Neutrophil (primary cell): ENCODE measurements at regions not wholly inside any gene's neighbourhood (a gene's known extent, or its start where the extent isn't known, plus 50 kb on each side); places are given as distances from the start of the nearest gene placed in this dataset.
"Not testable (repeated sequence)": the region's sequence is repeated elsewhere in the genome, so short reads cannot be mapped to it uniquely, and the experiment has no call there.

Source experiments
- H3K27ac ChIP-seq: fragments of 200-600 bp; sonication (generic); 2 replicates; pipeline ENCODE4 v1.5.1; 2016; ENCODE audit warnings: mild to moderate bottlenecking, moderate library complexity
- H3K27me3 ChIP-seq: fragments of 200-600 bp; sonication (generic); 2 replicates; pipeline ENCODE4 v1.6.0; 2016; ENCODE audit warnings: mild to moderate bottlenecking
- H3K36me3 ChIP-seq: fragments of 200-600 bp; sonication (generic); 2 replicates; pipeline ENCODE4 v1.5.1; 2017
- H3K4me1 ChIP-seq, 2 experiments: fragments of 200-600 bp in 1 of 2; sonication (generic) in 1 of 2; 1 replicate in 1 of 2; 2 replicates in 1 of 2; pipeline versions ENCODE4 v1.5.1 to v1.6.1; 2013 to 2016; ENCODE audit warnings: low read depth in 1 of 2, low read length in 1 of 2, mild to moderate bottlenecking in 1 of 2, moderate library complexity in 1 of 2; ENCODE audit not compliant: control insufficient read depth in 1 of 2, insufficient read depth in 1 of 2
- H3K4me3 ChIP-seq, 2 experiments: fragments of 200-600 bp in 1 of 2; sonication (generic) in 1 of 2; 1 replicate in 1 of 2; 2 replicates in 1 of 2; pipeline ENCODE4 v1.5.1; 2013 to 2016; ENCODE audit warnings: low read depth in 1 of 2, low read length in 1 of 2, mild to moderate bottlenecking in 1 of 2, moderate library complexity in 1 of 2
- H3K9me3 ChIP-seq: fragments of 200-600 bp; sonication (generic); 2 replicates; pipeline ENCODE4 v1.5.1; 2016
- TF ChIP-seq, protein P1 (sequence below): fragments of 200-600 bp; sonication (generic); IDR thresholded peaks from 2 replicates; pipeline ENCODE4 v1.5.1; 2016; ENCODE audit warnings: antibody characterized with exemption

DNA sequence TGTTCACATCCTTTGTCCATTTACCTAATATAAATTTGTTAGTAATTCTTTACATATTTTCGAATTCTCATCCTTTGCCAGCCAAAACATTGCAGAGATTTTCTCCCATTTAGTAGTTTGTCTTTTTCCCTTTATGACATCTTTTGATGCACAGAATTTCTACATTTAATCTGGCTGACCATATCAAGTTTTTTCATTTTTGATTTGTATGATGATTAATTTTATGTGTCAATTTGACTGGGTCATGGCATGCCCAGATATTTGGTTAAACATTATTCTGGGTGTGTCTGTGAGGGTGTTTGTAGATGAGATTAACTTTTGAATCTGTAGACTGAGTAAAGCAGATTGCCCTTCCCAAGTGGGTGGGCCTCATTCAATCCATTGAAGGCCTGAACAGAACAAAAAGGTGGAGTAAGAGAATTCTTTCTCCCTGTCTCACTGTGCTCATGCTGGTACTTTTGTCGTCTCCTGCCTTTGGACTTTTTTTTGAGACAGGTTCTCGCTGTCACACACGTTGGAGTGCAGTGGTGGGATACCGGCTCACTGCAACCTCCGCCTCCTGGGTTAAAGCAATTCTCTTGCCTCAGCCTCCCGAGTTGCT lies 72.1 kb upstream of the EPB41L1 start:
- Histone ChIP-seq H3K9me3 (no peaks in the 10 kb centered on the region), H3K4me3 (no peak overlapping the region), H3K36me3 (no peaks in the 10 kb centered on the region), H3K27me3 (peaks cover 47% of the 10 kb centered on the region), H3K4me1 (no peaks in the 10 kb centered on the region), H3K27ac (no peak overlapping the region)
- TF ChIP-seq, protein P1, sequence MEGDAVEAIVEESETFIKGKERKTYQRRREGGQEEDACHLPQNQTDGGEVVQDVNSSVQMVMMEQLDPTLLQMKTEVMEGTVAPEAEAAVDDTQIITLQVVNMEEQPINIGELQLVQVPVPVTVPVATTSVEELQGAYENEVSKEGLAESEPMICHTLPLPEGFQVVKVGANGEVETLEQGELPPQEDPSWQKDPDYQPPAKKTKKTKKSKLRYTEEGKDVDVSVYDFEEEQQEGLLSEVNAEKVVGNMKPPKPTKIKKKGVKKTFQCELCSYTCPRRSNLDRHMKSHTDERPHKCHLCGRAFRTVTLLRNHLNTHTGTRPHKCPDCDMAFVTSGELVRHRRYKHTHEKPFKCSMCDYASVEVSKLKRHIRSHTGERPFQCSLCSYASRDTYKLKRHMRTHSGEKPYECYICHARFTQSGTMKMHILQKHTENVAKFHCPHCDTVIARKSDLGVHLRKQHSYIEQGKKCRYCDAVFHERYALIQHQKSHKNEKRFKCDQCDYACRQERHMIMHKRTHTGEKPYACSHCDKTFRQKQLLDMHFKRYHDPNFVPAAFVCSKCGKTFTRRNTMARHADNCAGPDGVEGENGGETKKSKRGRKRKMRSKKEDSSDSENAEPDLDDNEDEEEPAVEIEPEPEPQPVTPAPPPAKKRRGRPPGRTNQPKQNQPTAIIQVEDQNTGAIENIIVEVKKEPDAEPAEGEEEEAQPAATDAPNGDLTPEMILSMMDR: no peak

DNA sequence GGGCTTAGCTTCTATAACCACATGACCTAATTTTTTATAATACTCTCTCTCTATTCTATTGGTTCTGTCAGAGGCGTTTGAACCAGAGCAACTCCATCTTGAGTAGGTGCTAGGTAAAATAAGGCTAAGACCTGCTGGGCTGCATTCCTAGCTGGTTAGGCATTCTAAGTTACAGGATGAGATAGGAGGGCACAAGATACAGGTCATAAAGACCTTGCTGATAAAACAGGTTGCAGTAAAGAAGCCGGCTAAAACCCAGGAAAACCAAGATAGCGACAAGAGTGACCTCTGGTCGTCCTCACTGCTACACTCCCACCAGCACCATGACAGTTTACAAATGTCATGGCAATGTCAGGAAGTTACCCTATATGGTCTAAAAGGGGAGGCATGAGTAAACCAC lies 71.3 kb upstream of the EPB41L1 start:
- H3K27ac ChIP-seq, H3K36me3 ChIP-seq, H3K9me3 ChIP-seq, H3K4me3 ChIP-seq, H3K4me1 ChIP-seq: not testable (repeated sequence)
- H3K27me3 ChIP-seq: peaks cover 47% of the 10 kb centered on the region

DNA sequence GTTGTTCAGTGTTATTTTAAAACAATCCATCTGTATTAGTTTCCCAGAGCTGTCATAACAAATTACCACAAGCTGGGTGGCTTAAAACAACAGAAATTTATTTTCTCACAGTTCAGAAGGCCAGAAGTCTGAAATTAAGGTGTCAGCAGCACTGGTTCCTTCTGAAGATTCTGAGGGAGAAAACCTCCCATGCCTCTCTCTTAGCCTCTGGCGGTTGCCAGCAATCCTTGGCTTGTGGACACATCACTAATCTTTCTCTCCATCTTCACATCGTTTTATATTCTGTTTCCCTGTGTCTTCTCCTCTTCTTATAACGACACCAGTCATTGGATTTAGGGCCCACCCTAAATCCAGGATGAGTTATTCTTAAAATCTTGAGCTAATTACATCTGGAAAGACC lies 70.2 kb upstream of the EPB41L1 start:
- Histone ChIP-seq H3K36me3 (no peaks in the 10 kb centered on the region), H3K27ac (no peak overlapping the region), H3K4me1 (no peaks in the 10 kb centered on the region), H3K27me3 (peaks cover 51% of the 10 kb centered on the region), H3K4me3 (no peak overlapping the region), H3K9me3 (no peaks in the 10 kb centered on the region)
- TF ChIP-seq, protein P1: no peak

DNA sequence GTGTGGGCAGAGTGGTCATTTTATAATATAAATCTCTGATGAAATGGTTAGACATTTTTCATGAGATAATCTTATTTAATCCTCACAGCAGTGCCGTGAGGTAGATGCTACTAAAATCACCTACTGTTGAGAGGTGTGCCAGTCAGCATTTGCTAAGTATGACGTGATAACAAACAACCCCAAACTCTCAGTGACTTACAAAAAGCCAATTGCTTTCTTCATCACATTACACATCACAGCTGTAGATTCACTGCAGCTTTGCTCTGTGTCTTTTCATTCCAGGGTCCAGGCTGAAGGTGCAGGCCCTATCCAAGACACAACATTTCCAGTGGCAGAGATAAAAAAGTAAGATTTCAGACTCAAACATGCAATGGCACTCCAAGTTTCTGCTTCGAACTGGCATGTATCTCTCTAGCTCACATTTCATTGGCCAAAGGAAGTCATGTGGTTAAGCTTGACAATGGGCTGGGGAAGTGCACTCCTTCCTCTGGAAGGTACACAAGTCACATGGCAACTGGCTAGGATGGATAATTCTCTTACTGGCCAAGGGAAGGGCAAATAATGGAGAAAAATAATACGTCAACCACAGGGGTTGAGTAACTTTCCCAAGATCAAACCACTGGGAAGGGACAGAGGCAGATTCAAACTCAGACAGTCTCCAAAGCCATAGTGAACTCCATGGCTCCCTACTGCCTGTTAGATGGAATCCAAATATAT lies 69.5 kb upstream of the EPB41L1 start:
- Histone ChIP-seq H3K9me3 (no peaks in the 10 kb centered on the region), H3K4me3 (no peak overlapping the region), H3K27ac (no peak overlapping the region)

DNA sequence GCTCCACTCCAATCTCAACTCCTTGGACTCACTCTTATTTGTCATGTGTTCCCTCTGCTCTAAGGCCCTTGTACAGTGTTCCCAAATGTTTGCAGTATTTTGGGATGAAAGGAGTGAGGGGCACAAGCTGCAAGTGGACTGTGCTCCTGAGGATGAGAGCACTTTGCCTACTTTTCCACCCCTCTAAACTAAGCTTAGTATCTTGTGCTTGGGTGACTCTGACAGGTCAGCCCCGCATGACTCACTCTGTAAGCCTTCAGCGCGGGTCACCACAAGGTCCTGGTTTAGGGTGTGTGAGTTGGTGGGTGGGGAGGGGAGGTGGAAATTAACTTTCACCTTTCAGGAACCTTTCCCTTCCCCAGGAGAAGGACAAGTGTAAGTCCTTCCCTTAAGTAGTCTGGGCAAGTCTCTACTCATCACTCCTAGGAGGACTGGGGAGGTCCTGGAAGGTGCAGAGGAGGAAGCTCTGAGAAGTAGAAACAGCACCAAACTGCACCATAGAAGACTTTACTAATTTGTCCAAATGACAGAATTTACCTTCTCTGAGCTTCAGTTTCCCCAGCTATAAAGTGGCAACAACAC lies 68.8 kb upstream of the EPB41L1 start:
- Histone ChIP-seq H3K27me3 (peaks cover 65% of the 10 kb centered on the region), H3K4me3 (no peak overlapping the region), H3K4me1 (no peaks in the 10 kb centered on the region), H3K27ac (no peak overlapping the region), H3K36me3 (no peaks in the 10 kb centered on the region), H3K9me3 (no peaks in the 10 kb centered on the region)
- TF ChIP-seq, protein P1: no peak

More for the DNA sequence above, 69.5 kb upstream of the EPB41L1 start:
- H3K4me1 ChIP-seq: no peaks in the 10 kb centered on the region
- peaks cover 58% of the 10 kb centered on the region for H3K27me3 ChIP-seq
- TF ChIP-seq, protein P1: no peak
- no peaks in the 10 kb centered on the region for H3K36me3 ChIP-seq

DNA sequence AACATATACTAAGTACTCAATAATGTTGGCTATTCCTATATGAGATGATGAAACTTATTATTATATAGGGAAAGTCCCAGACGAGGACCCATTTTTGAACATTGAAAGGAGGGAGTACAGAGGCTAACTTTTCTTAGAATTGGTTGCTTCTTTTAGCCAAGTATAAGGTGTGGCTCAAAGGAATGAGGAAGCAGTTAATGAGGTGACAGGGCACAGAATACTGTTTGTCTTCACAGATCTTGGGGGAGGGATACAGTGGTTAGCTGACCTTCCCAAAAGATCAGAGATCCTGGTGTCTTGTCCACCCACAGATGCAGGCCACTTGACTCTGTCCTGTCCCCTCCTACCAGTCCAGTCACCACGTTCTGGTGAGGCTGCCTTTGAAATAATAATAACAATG lies 67.8 kb upstream of the EPB41L1 start:
- Histone ChIP-seq H3K4me3 (no peak overlapping the region), H3K27ac (no peak overlapping the region), H3K36me3 (no peaks in the 10 kb centered on the region), H3K9me3 (no peaks in the 10 kb centered on the region), H3K27me3 (peaks cover 75% of the 10 kb centered on the region), H3K4me1 (peaks cover 0 to under 1% of the 10 kb centered on the region in 2 experiments)
- TF ChIP-seq, protein P1: no peak
